Glomerular endothelial cell (primary cell): ENCODE measurements at regions not wholly inside any gene's neighbourhood (a gene's known extent, or its start where the extent isn't known, plus 50 kb on each side); places are given as distances from the start of the nearest gene placed in this dataset.
"Not testable (repeated sequence)": the region's sequence is repeated elsewhere in the genome, so short reads cannot be mapped to it uniquely, and the experiment has no call there.

Source experiments
- DNase-seq: peaks from one replicate; pipeline ENCODE4 v3.0.0-alpha.2; 2011; ENCODE audit warnings: low read depth, low spot score; ENCODE audit errors: extremely low read depth

DNA sequence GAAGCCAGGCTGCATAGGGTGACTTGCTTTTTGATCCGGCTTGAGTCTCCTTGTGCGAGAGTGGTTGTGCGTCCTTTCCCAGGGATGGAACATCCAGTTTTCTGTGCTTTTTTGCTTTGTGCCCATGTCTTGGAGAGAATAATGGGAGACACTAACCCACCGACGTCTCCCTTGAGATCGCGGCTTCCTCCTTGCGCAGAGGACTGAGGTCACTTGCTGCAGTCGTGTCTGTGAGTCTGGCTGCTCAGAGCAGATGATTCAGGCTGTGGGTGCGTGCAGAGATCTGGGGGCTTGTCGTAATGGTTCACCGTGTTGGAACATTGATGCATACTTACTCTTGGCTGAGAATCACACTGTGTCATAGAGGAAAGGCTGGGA lies 164.5 kb upstream of the CACNA1E start:
- DNase-seq = no peak

DNA sequence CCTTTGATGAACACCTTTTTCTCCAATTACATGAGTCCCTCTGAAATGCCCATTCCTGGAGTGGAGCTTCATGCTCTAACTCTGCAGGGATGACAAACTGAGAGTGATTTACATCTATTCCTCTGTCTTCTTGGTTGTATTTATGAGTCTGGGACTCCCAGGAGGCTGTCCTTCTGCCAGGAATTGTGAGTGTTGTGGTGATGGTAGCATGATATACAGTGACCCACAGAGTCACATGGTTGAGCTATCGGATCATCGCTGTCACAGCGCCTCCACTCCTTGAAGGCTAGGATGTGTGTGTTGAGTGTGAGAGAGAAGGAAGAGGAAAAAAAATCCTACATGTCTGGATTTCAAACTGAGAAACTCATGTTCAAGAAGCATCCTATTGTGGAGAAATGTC lies 163.4 kb upstream of the CACNA1E start:
- no peak for DNase-seq

DNA sequence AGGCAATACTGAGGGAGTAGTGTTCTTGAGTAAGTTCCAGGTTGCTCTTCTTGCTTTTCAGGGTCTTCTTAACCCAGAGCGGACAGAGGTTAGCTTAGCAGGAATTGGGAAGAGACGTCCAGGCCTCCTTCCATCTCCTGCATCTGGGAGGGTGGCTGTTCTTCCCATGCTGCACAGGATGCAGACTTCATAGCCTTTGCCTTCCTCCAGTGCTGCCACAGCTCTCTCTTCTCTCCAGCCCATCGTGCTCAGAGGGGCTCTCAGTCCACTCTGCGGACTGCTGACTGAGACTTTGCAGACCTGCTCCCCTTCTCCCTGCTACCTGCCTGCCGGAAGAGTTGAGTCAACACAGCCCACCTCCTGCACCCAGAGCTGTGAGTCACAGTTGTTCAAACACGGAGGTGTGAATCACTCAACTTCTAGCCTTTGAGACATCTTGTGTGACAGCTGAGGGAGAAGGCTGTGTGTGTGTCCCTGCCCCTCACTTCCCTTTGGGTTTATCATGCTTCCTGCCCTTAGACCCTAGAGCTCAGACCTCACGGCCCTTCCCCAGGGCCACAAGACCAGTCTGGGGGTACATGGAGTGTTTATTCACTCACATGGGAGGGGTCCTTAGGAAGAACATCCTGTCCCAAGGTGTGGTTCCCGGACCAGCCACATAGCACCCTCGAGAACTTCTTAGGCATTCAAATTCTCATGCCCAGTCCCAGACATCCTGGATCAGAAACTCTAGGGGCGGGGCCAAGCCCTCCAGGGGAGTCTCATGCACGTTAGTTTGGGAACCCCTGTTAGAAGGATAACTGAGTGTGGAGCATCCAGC lies 158.3 kb upstream of the CACNA1E start:
- DNase-seq = no peak

DNA sequence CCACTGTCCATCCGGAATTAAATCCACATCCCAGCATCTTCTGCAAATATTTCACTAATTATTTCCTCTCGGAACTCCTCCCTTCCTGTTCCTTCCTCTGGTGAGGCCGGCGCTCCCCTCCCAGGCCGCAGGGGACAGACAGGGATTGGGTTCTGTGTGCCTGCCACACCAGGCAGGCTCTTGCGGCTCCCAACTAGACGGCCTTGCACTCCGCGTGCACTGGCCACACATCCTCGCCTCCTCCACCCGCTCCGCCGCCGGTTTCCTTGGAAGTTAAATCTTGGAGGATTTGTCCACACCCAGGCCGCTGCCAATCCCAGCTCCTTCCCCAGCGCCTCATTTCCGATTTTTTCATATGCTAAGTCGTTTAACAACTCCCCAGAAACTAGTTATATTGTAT lies 157.6 kb upstream of the CACNA1E start:
- not testable (repeated sequence) for DNase-seq

DNA sequence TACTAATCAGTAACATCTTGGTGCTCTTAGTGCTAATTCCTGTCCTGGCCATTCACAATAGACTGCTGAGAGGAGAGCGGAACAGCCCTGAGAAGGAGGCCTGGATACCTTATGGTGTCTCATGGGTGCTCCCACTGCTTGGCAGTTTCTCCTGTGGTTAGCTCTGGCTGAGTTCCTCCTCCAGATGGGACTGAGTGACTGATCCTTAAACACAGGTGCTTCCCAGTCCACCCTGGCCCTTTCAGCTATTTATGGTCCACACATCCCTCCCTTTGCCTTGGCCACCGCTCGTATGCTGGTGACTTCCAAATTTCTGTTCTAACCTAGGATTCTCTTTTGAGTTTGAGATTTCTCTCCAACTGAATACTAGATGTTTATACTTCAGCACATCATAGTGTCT lies 157.0 kb upstream of the CACNA1E start:
- no peak for DNase-seq

DNA sequence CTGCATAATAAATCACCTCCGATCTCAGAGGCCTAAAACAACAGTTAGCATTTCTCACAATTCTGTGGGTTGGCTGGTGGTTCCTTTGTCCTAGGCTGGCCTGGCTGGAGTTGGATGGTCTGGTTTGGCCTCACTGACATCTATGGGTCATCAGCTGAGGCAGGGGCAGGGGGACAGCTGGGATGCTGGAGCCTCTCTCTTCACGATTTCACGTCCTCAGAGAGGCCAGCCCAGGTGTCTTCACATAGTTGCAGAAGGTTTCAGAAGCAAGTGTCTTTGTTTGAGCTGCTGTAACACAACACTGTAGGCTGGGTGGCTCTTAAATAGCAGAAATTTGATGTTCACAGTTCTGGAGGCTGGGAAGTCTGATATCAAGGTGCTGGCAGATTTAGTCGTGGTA lies 155.5 kb upstream of the CACNA1E start:
- no peak for DNase-seq

DNA sequence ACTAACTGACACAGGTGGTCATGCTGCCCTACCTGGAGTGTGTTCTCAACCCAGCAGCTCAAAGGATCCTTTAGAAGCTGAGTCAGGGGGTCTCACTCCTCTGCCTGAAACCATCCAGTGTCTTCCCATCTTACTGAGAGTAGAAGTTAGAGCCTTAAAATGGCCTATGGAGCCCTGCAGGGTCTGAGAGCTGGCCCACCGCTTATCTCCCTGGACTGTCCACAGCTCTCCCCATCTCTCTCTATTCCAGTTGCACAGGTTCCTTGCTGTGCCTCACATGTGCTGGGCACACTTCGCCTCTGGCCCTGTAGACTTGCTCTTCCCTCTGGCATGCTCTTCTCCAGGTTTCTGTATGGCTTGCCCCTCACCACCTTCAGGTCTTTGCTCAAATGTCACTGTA lies 148.6 kb upstream of the CACNA1E start:
- DNase-seq = no peak

DNA sequence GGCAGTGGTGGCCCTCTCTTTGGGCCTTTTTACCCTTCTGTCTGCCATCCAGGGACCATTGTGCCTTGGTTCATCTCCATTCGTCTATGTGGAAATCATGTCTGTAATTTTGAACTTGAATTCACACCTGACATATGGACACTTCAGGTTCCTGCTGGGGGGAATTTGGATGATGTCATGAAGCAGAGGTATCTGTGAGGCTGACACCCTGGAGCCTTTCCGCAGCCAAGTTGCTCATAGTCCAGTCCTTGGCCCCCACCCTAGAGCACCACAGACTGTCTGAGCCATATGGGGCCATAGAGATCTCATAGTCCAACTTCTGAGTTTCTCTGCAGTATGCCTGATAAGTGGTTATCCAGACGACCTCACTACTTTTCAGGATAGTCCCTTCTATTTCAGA lies 147.7 kb upstream of the CACNA1E start:
- no peak for DNase-seq

DNA sequence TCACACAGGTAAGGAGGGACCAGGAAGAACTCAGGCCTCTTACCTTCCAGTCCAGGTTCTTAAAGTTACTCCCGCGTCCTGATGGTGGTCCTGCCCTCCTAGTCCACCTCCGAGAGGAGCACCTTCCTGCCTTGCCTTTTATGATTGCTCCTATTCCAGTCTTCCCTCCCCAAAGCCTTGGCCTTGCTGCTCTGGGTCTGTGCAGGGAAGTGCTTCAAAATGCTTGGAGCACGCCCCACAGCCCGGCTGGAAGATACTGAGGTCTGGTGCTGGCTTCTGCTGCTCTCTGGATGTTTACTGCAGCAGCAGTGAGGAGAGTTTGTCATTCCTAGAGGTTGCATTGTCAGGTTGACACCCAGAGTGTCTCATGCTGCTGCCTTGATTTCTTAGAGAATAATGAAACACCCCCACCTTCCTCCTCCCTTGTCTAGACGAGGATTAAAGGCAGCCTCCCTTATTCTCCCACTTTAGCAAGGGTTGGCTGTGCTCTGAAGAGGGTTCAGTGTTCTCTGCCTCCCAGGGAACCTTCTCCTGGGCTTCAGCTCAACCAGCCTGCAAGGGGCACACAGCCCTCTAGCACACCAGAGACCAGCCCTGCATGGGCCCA lies 142.2 kb upstream of the CACNA1E start:
- DNase-seq = no peak

DNA sequence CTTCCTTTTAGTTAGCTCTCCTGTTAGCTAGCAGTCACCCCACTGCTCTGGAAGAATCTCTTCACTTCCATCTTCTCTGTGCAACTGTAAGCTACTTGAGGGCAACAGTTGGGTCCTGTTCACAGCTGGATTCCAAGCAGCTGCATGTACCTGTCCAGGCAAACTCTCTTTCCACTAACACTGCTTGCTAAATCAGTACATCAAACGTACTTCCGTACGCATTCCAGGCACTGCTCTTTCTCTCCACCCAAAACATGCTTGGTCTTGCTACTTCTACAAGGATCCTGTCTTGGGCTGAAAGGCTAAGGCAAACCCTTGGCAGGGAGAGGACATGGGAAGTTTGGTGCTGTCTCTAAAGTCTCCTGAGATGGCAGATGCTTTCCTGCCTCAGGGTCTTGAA lies 139.2 kb upstream of the CACNA1E start:
- DNase-seq = no peak

DNA sequence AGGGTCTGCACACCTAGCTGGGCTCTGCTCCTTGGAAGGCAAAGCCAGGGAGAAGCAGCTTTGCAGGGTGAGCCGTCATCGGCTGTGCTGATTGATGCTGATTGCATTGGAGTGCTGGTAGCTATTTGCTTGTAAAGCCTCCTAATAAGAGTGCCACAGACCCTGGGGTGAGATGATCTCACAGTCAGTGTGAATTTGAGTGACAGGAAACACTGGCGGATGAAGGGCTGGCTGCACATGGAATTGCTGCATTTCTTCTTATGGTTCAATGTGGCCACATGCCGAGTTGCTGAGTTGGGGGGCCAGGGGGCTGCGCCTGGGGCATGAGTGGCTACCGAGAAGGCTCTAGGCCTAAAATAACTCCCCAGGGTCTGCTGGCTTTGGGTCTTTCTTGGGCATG lies 138.2 kb upstream of the CACNA1E start:
- no peak for DNase-seq

DNA sequence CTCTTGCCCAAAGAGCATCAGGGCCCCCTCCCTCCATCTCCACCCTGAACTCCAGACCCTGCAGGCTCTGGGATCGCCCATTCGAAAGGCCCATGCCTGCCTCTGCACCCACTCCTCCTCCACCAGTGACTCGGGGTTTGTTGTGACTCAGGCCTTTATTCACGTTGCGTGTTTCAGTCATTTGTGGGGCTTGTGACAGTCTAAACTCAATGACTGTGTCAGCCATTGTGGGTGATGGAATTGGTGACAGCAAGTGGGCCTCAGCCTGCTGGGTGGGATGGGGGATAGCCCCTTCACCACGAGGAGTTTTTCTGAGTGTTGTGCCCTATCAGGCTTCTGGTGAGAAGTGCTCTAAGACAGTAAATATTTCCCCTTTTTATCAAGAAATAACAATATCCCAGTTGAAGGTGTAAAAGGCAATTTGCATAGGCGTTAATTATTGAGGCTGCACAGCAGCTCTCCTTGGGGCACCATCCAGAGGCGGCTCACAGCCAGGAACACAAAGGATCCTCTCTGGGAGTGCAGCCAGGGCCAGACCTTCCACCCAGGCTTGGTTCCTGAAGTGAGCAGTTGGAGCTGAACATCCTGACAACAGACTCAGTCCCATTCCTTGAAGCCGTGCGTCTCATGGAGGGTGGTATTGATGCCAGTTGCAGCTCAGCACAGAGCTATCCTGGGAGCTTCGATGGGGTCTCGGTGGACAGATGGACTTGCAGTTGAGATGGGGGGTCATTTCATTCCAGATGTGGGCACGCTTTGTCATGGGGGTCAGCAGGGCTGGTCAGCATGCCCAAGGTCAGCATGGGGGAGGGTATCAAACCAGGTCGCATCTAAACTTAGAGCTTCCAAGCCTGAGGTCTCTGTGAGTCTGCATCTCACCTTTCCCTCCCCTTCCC lies 135.6 kb upstream of the CACNA1E start:
- no peak for DNase-seq

DNA sequence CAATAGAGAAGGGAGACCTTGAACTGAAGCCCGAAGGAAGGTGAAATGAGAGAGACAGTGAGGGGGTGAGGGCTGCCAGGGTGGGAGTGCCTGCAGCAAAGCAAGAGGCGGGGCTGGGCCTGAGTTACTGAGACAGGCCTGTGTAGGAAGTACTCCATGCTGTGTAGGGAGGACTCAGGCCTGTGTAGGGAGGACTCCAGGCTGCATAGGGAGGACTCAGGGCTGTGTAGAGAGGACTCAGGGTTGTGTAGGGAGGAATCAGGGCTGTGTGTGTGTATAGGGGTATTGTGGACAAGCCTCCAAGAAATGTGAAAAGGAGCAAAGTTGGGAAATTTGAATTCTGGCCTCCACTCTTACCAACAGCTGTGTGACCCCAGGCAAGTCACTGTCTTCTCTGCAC lies 133.8 kb upstream of the CACNA1E start:
- no peak for DNase-seq

DNA sequence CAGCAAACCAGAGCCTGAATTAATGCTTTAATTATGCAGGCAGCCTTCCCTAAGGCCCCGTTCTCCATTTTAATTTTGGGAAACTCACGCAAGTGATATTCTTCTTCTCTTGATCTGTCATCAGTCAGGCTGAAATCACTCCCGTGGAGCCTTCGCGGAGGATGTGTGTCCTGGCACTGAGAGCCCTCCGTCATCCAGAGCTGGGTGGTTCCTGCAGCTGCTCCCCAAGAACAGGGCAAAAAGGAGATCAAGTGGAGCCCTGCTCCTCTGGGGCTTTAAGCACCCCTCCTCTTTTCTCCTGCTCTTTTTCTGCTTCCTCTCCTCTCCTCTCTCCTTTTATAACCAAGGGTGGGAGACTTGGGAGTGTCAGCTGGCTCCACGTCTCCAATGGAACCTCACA lies 133.2 kb upstream of the CACNA1E start:
- DNase-seq = no peak

DNA sequence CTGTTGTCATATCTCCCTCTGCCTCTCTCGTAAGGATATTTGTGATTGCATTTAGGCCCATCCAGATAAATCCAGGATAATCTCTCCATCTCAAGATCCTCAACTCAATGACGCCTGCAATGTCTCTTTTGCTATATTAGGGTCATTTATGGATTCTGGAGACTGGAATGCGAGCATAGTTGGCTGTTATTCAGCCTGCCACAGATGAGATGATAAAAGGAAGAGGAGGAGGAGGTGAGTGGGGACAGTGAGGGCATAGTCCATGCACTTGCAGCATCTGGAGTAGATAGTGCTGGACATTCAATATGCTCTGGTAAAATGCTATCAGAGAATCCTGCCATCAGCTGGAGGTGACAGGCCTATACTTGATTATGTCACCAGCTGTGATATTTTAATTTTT lies 131.6 kb upstream of the CACNA1E start:
- DNase-seq = no peak

DNA sequence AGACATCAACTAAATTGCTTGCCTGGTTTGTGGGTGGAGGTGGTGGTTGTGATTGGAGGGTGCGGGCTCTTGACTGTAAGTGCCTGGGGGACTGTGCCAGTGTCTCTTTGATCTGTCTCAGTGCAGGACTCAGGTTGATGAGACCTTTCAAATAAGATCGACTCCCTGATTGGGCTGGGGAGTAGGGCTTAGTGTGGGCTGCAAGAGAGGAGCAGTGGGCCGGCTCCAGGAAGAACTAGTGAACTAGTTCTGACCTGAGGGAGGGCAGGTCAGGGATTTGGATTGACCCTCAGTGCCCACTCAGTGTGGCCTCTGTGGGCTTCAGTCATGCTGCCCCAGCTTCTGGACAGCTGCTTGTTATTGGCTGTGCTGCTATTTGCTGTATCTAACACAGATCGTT lies 130.6 kb upstream of the CACNA1E start:
- DNase-seq = no peak

DNA sequence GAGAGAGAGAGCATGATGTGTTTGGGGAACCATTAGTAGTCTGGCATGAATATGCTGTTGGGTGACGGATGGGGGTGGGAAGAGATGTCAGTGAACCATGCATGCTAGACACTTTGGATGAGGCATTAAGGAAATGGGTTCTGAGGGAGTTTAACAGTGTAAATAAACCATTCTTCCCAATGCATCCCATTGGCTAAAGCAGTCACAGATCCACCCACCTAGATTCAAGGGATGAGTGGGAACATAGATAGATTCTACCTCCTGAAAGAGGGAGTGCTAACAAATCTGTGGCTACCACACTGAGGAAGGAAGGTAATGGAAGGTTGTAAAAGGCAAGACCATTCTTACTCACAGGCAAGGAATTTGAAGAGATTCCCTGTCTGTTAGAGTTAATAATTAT lies 129.8 kb upstream of the CACNA1E start:
- no peak for DNase-seq

DNA sequence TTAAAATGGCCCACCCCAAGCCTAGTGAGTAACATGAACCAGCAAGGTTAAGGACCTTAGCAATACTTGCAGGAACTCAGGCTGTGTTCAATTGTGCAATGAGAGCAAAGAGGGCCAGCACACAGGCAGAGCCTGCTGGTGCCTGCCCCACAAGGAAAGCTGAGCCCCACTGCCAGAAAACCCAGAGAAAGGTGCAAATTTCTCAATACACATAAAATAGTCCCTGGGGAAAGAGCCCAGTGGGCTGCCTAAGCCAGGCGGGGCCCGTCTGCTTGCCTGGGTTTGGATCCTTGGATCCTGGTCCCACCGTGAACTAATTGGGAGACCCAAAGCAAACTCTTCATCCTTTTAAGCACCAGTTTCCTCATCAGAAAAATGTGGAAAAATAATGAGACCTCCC lies 128.5 kb upstream of the CACNA1E start:
- DNase-seq = no peak

DNA sequence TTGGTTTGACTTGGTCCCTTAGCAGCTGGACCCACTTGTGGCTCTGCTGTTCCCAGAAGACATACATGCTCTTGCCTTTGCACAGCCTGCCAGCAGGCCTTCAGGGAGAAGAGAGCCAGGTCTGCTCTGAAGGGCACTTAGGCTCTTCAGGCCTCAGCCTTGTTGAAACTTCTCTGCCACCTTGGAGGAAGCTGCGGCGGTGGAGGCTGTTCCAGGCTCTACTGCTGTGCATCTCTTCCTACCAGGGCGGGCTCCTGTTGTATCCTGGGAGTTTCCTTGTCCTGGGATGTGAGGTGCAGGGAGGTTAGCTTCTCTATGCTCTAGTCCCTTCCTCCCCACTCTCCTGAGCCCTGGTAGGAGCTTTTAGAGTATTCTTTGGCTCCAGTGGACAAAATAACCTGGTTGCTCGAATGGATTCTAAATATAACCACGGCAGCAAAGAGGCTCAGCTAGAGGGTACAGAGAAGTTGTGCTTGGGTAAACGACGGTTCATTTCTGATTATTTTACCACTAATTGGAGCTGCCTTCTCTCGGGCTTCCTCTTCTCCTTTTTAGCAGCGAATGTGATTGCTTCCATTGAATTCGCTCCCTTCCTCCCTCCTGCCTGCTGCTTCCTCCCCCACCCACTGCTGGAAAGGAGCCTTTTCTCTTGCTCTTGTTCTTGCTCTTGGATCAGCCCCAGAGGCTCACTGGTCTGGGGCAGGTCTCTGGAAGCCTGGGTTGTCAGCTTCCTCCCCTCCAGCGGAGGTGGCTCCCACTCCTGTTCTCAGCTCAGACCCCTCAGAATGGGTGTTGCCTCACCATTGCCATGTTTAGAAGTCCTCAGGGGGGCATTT lies 126.6 kb upstream of the CACNA1E start:
- no peak for DNase-seq

DNA sequence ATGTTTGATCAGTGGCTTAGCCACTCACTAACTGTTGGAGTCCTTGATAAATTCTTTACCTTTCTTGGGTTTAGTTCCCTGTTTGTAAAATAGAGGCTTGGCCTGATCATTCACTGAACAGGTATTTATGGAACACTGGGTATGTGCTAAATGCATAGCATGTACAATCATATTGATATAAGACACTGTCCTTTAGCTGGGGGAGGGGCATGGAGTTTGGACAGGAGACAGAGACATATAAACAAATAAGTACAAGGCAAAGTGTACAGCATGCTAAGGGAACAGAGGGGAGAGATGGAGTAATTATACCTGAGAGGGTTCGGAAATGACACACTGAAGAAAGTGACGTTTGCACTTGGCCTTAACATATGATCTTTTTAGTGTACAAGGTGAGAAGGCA lies 124.3 kb upstream of the CACNA1E start:
- no peak for DNase-seq

DNA sequence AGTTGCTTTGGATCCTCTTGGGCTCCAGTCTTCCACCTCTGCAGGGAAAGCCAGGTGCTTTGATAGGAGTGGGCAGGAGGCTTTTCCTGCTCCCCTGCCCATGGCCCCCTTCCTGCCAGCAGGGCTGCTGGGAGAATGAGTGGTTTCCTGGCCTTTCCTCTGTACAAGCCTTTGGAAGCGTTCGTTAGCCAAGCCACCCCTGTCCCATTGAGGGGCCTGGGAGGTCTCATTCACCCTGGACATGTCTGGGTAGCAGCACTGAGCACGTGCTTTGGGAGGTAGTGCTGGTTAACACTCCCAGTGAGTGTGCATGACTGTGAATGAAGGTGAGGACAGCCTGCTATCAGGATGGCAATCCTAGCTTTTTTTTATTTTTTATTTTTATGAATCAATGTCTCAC lies 118.5 kb upstream of the CACNA1E start:
- DNase-seq = no peak
